DMS79 treated with DMSO at 0.1 percent for 48 hours (cell line): ENCODE measurements at regions not wholly inside any gene's neighbourhood (a gene's known extent, or its start where the extent isn't known, plus 50 kb on each side); places are given as distances from the start of the nearest gene placed in this dataset.

Experiments used
- DNase-seq: peaks from one replicate; lab custom pipeline; 2025; lab: John Stamatoyannopoulos, UW

DNA sequence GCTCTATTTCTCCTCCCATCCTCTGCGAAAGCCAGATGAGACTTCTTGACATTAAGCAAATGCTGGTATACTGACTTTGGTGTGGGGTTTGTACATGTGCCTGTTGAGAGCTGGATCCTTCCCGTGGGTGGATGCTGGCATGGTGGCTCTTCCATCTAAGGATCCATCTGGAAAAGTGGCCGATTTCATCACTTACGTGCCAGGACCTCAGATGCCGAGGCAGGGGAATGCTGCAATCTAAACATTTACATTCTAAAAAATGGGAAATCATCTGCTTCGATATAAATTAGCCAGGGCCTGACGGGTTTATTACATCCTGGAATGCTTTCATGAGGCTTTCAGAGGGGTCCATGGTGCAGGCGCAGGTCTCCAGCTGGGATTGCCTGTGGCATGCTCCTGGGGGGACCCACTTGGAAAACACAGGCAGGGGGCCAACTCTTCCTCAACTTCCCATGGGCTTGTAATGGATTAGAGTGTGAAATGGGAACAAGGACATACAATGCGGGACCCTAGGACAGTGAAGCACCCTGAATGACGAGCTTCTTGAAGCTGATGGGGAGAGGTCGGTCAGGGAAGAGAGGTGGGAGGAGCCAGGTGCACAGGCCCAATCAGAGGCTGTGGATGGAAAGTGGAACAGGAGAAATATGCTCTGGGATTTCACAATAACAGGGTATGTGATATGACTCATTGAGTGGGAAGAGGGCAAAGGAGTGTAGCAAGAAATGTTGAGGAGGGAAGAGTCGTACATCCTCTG, 105.5 kb upstream of the PITX1 start:
- DNase-seq = no peak

- no peak for DNase-seq
Measured at GRCh38 chr5:135138116-135138850, 104.3 kb upstream of the PITX1 start.

- DNase-seq = no peak
Measured at GRCh38 chr5:135137146-135137915, 103.3 kb upstream of the PITX1 start.

- no peak for DNase-seq
Measured at GRCh38 chr5:135136546-135136945, 102.5 kb upstream of the PITX1 start.

- DNase-seq = peak; percentile 75
Measured at GRCh38 chr5:135135530-135136226, 101.7 kb upstream of the PITX1 start.

- DNase-seq = no peak
Measured at GRCh38 chr5:135134691-135135381, 100.8 kb upstream of the PITX1 start.

GRCh38 chr5:135133698-135134515, 99.9 kb upstream of the PITX1 start:
- DNase-seq = no peak

DNA sequence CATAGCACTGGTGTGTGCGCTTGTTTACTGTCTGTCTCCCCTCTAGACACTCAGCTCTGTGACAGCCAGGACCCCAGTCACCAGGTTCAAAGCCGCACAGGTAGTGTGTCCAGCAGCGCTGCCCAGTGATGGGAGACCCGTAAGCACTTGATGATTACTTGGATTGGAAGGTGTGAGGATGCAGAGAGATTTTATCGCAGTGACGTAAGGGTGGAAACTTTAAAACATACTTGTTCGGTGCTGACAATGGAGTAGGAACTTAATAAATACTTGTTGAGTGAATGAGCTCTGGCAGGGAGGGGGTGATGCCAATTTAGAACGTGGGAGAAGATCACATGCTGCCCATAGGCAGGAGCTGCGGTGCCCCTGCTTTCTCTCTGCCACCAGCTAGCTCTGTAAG, 99.2 kb upstream of the PITX1 start:
- DNase-seq = no peak

GRCh38 chr5:135131801-135132680, 98.0 kb upstream of the PITX1 start:
- DNase-seq = no peak

- peak; percentile 43 for DNase-seq
Measured at GRCh38 chr5:135130261-135131215, 96.5 kb upstream of the PITX1 start.

DNA sequence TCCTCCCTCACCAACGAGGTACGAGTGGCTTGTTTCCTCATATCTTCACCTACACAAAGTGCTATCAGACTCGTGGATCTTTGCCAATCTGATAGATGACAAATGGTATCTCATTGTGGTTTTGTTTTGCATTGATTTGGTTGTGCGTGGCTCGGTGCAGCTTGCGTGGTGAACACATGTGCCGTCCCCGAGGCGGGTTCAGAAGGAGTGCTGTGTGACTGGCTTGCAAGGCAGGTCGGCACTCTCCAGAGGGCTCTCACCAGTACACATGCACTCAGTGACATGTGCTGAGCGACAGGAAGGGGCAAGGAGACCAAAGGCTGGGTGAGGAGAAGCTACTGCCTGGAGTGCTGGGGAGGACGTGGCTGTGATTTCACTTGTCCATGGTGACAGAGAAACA, 95.3 kb upstream of the PITX1 start:
- DNase-seq = peak; percentile 3

GRCh38 chr5:135128361-135128760, 94.3 kb upstream of the PITX1 start:
- no peak for DNase-seq

- no peak for DNase-seq
Measured at GRCh38 chr5:135127439-135128240, 93.6 kb upstream of the PITX1 start.

DNA sequence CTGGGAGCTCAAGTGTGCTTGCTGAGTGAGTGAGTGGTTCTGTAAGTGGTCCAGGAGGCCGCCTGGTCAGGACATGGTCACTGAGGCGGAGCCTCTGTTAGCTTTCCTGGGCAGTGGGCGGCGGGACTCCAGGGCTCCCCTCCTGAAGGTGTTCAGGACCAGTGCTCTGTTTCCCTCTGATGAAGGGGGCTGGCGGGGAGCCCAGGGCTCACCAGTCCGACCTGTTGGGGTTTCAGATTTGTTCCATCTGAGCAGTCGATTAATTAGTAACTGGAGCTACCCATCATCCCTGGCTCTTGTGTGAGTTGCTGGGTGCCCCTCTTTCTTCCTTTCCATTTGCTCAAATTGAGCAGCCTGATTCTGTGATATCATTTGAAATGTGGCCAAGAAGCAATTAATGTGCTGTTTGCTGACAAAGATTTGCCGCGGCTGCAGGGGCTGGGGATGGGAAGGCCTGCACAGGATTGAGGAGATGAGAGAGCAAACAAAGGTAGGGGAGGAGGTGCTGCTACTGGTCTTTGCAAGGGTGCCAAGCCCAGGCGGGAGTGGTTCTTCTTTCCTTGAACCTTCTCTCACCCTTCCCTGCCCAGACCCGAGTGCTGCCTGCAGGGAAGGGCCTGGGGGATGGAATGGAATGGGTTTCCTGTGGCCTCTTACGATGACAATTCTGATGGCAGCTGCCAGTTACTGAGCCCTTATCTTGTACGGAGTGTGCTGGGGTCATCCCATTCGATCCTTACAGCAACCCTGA, 92.8 kb upstream of the PITX1 start:
- peak; percentile 86 for DNase-seq

- DNase-seq = no peak
Measured at GRCh38 chr5:135124724-135125123, 90.7 kb upstream of the PITX1 start.

DNA sequence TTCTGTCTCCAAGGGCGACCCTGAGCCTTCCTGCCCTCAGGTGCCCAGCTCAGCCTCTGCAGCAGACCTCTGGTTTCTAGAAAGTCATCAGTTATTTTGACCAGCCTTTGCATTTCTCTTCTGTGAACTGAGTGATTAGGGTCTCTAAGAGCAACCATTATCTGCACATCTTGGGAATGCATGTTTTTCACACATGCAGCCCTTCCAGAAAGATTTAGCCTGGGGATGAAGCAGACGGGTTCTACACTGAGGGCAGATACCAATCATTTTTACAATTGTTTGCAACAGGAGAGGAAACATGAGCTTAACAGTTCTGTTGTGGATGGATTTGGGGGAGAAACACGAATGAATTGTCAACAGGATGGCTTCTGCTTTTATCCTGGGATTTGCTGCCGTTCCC, 90.1 kb upstream of the PITX1 start:
- no peak for DNase-seq

- no peak for DNase-seq
Measured at GRCh38 chr5:135122797-135123196, 88.8 kb upstream of the PITX1 start.
